Astrocyte (in vitro differentiated cells and primary cell): ENCODE measurements at regions not wholly inside any gene's neighbourhood (a gene's known extent, or its start where the extent isn't known, plus 50 kb on each side); places are given as distances from the start of the nearest gene placed in this dataset.

Experiments used
- DNase-seq: peaks from one replicate; pipeline ENCODE4 v3.0.0-alpha.2; 2010; ENCODE audit warnings: low read depth
- FAIRE-seq: peaks from 2 replicates; lab custom pipeline; 2011; peaks lifted over from hg19 to GRCh38; lab: Jason Lieb, UNC
- H2AFZ ChIP-seq: 2 replicates; pipeline ENCODE4 v1.6.0; 2012; ENCODE audit warnings: low read depth, low read length, inconsistent platforms
- H3K27ac ChIP-seq: 2 replicates; pipeline ENCODE4 v1.5.1; 2011; ENCODE audit warnings: low read depth, low read length, inconsistent platforms
- H3K27me3 ChIP-seq: 2 replicates; pipeline ENCODE4 v1.6.0; 2011; ENCODE audit warnings: low read length, inconsistent platforms; ENCODE audit not compliant: insufficient read depth
- H3K36me3 ChIP-seq: 2 replicates; pipeline ENCODE4 v1.5.1; 2011; ENCODE audit warnings: low read length, inconsistent platforms; ENCODE audit not compliant: insufficient read depth
- H3K4me1 ChIP-seq: 2 replicates; pipeline ENCODE4 v1.5.1; 2011; ENCODE audit warnings: low read length, inconsistent platforms; ENCODE audit not compliant: insufficient read depth
- H3K4me2 ChIP-seq: 2 replicates; pipeline ENCODE4 v1.6.0; 2012; ENCODE audit warnings: low read length, inconsistent platforms
- H3K4me3 ChIP-seq: 2 replicates; pipeline ENCODE4 v1.5.1; 2011; ENCODE audit warnings: low read depth, mild to moderate bottlenecking, low read length, inconsistent platforms; ENCODE audit not compliant: insufficient read depth
- H3K79me2 ChIP-seq: 2 replicates; pipeline ENCODE4 v1.6.0; 2012; ENCODE audit warnings: mild to moderate bottlenecking, low read length, inconsistent platforms; ENCODE audit not compliant: insufficient read depth
- H3K9ac ChIP-seq: 2 replicates; pipeline ENCODE4 v1.6.0; 2012; ENCODE audit warnings: mild to moderate bottlenecking, low read length, inconsistent platforms
- H3K9me3 ChIP-seq: 2 replicates; pipeline ENCODE4 v1.5.1; 2012; ENCODE audit warnings: low read depth, mild to moderate bottlenecking, low read length, inconsistent platforms; ENCODE audit not compliant: insufficient read depth
- H4K20me1 ChIP-seq: 2 replicates; pipeline ENCODE4 v1.6.0; 2012; ENCODE audit warnings: low read length, inconsistent platforms; ENCODE audit not compliant: insufficient read depth
- H3K27ac Mint-ChIP-seq: one replicate; pipeline ENCODE4 v1.8.0; 2021; ENCODE audit warnings: mild to moderate bottlenecking, mixed read lengths; ENCODE audit not compliant: unreplicated experiment
- H3K27me3 Mint-ChIP-seq: one replicate; pipeline ENCODE4 v1.8.0; 2021; ENCODE audit warnings: low read depth, mixed read lengths; ENCODE audit not compliant: unreplicated experiment
- H3K36me3 Mint-ChIP-seq: one replicate; pipeline ENCODE4 v1.8.0; 2021; ENCODE audit warnings: low read depth, mixed read lengths; ENCODE audit not compliant: unreplicated experiment
- H3K4me1 Mint-ChIP-seq: one replicate; pipeline ENCODE4 v1.8.0; 2021; ENCODE audit warnings: low read depth, mixed read lengths; ENCODE audit not compliant: unreplicated experiment
- H3K4me3 Mint-ChIP-seq: one replicate; pipeline ENCODE4 v1.8.0; 2021; ENCODE audit warnings: mild to moderate bottlenecking, moderate library complexity, mixed read lengths; ENCODE audit not compliant: unreplicated experiment
- H3K9me3 Mint-ChIP-seq: one replicate; pipeline ENCODE4 v1.8.0; 2021; ENCODE audit warnings: mild to moderate bottlenecking, mixed read lengths; ENCODE audit not compliant: unreplicated experiment
- EZH2 ChIP-seq: IDR thresholded peaks from 2 replicates; pipeline ENCODE4 v1.6.1; 2012; ENCODE audit warnings: mild to moderate bottlenecking, low read length, inconsistent platforms; ENCODE audit not compliant: insufficient read depth
- TF ChIP-seq, protein P1 (sequence below): IDR thresholded peaks from 2 replicates; pipeline ENCODE4 v1.5.1; 2011; ENCODE audit warnings: low read depth, mild to moderate bottlenecking, inconsistent platforms, low read length, moderate library complexity; ENCODE audit not compliant: insufficient read depth

DNA sequence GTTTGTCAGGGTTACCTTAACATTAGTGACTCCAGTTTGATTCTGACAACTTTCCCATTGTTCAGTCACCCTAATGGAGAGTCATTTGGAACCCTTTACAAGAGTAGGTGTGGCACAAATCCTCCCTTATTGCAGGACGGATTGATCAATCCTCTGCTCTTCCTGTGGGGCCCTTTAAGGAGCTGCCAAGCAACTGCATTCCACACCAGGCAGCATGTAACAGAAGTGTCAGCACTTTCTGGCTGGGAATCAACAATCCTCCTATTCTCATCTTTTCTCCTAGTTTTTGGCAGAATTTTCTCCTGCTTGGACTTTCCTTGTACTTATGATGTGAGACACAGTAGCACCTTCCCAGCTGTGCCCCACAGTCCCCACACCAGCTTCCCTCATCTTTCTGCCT, 177.8 kb downstream of the ST6GAL2 start:
- Mint-ChIP-seq H3K27me3 (no peaks in the 10 kb centered on the region), H3K27ac (no peak overlapping the region), H3K4me3 (no peak overlapping the region), H3K9me3 (peaks cover 12% of the 10 kb centered on the region), H3K4me1 (peaks cover 9% of the 10 kb centered on the region), H3K36me3 (no peaks in the 10 kb centered on the region)
- FAIRE-seq (no peak), DNase-seq (no peak)
- Histone ChIP-seq H3K9me3 (peaks cover 4% of the 10 kb centered on the region), H2AFZ (no peak overlapping the region), H3K27me3 (no peaks in the 10 kb centered on the region), H3K36me3 (no peaks in the 10 kb centered on the region), H3K4me1 (no peaks in the 10 kb centered on the region), H3K4me3 (no peak overlapping the region), H3K79me2 (no peaks in the 10 kb centered on the region), H3K4me2 (no peak overlapping the region), H3K27ac (no peak overlapping the region), H3K9ac (no peak overlapping the region), H4K20me1 (no peaks in the 10 kb centered on the region)
- TF ChIP-seq EZH2 = no peak

DNA sequence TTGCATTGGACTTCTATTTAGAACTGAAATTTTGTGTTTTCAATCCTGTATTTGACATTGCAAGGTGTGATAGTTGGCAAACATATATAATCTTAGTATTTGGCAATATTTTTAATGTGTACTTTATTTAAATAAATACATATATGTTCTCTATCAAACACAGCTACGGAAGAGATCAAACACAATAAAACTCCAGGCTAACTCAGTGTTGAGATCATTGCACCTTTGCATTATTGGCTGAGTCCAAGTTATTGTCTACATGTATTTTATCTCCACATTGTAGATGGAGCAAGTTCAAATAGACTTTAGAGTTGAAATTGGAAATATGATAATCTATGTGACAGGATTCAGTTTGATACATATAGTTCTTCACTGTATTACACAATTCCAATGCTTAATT, 176.7 kb downstream of the ST6GAL2 start:
- Histone ChIP-seq H3K4me2 (no peak overlapping the region), H3K9ac (no peak overlapping the region), H3K27me3 (no peaks in the 10 kb centered on the region), H3K4me3 (no peak overlapping the region), H2AFZ (no peak overlapping the region), H3K27ac (no peak overlapping the region), H4K20me1 (no peaks in the 10 kb centered on the region), H3K79me2 (no peaks in the 10 kb centered on the region), H3K9me3 (peaks cover 4% of the 10 kb centered on the region), H3K4me1 (no peaks in the 10 kb centered on the region), H3K36me3 (no peaks in the 10 kb centered on the region)
- Mint-ChIP-seq H3K27ac (no peak overlapping the region), H3K9me3 (peaks cover 12% of the 10 kb centered on the region), H3K36me3 (no peaks in the 10 kb centered on the region), H3K27me3 (no peaks in the 10 kb centered on the region), H3K4me1 (peaks cover 9% of the 10 kb centered on the region), H3K4me3 (no peak overlapping the region)
- DNase-seq (no peak), FAIRE-seq (no peak)
- TF ChIP-seq, protein P1, sequence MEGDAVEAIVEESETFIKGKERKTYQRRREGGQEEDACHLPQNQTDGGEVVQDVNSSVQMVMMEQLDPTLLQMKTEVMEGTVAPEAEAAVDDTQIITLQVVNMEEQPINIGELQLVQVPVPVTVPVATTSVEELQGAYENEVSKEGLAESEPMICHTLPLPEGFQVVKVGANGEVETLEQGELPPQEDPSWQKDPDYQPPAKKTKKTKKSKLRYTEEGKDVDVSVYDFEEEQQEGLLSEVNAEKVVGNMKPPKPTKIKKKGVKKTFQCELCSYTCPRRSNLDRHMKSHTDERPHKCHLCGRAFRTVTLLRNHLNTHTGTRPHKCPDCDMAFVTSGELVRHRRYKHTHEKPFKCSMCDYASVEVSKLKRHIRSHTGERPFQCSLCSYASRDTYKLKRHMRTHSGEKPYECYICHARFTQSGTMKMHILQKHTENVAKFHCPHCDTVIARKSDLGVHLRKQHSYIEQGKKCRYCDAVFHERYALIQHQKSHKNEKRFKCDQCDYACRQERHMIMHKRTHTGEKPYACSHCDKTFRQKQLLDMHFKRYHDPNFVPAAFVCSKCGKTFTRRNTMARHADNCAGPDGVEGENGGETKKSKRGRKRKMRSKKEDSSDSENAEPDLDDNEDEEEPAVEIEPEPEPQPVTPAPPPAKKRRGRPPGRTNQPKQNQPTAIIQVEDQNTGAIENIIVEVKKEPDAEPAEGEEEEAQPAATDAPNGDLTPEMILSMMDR = no peak
- TF ChIP-seq EZH2 = no peak

DNA sequence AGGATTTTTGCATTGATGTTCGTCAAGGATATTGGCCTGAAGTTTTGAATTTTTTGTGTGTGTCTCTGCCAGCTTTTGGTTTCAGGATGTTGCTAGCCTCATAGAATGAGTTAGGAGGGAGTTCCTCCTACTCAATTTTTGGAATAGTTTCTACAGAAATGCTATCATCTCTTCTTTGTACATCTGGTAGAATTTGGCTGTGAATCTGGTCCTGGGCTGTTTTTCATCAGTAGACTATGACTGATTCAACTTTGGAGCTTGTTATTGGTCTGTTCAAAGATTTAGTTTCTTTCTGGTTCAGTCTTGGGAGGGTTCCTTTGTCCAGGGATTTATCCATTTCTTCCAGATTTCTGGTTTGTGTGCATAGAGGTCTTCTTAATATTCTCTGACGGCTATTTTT, 166.7 kb downstream of the ST6GAL2 start:
- no peak overlapping the region for H3K4me3 ChIP-seq
- no peaks in the 10 kb centered on the region for H3K27me3 Mint-ChIP-seq
- DNase-seq = no peak

More for the DNA sequence above, 166.7 kb downstream of the ST6GAL2 start:
- no peak for TF ChIP-seq EZH2
- TF ChIP-seq, protein P1 = no peak
- peaks cover 3% of the 10 kb centered on the region for H3K9me3 ChIP-seq
- H3K4me3 Mint-ChIP-seq = no peak overlapping the region
- H3K9me3 Mint-ChIP-seq = peaks cover 8% of the 10 kb centered on the region
- H2AFZ ChIP-seq = no peak overlapping the region
- H3K4me2 ChIP-seq = no peak overlapping the region
- H4K20me1 ChIP-seq = no peaks in the 10 kb centered on the region
- no peaks in the 10 kb centered on the region for H3K27me3 ChIP-seq
- no peak overlapping the region for H3K9ac ChIP-seq
- no peaks in the 10 kb centered on the region for H3K36me3 ChIP-seq
- H3K27ac ChIP-seq = no peak overlapping the region
- H3K27ac Mint-ChIP-seq = no peak overlapping the region
- no peak for FAIRE-seq
- H3K4me1 ChIP-seq = no peaks in the 10 kb centered on the region
- no peaks in the 10 kb centered on the region for H3K79me2 ChIP-seq
- no peaks in the 10 kb centered on the region for H3K4me1 Mint-ChIP-seq
- H3K36me3 Mint-ChIP-seq = no peaks in the 10 kb centered on the region
